Cortex of kidney (tissue), 1 donor: ENCODE measurements at regions not wholly inside any gene's neighbourhood (a gene's known extent, or its start where the extent isn't known, plus 50 kb on each side); places are given as distances from the start of the nearest gene placed in this dataset.

ENCODE experiments used
- DNase-seq: peaks from one replicate; lab custom pipeline; 2025; lab: John Stamatoyannopoulos, UW

GRCh38 chrX:131778269-131779218, 234.7 kb downstream of the OR13H1 start:
- no peak for DNase-seq

GRCh38 chrX:131779306-131779705, 235.4 kb downstream of the OR13H1 start:
- DNase-seq, result no peak

GRCh38 chrX:131779741-131780140, 235.9 kb downstream of the OR13H1 start:
- no peak for DNase-seq

GRCh38 chrX:131782646-131783045, 238.8 kb downstream of the OR13H1 start:
- no peak for DNase-seq

- DNase-seq, result no peak
Observed at GRCh38 chrX:131783555-131784308, 239.4 kb upstream of the STK26 start.

GRCh38 chrX:131789664-131790063, 233.4 kb upstream of the STK26 start:
- no peak for DNase-seq

- no peak for DNase-seq
Observed at GRCh38 chrX:131791608-131792355, 231.3 kb upstream of the STK26 start.

GRCh38 chrX:131792356-131792749, 230.7 kb upstream of the STK26 start:
- no peak for DNase-seq

- DNase-seq, result no peak
Observed at GRCh38 chrX:131792789-131793462, 230.2 kb upstream of the STK26 start.

- no peak for DNase-seq
Observed at GRCh38 chrX:131795442-131796229, 227.5 kb upstream of the STK26 start.

GRCh38 chrX:131801066-131801465, 222.0 kb upstream of the STK26 start:
- no peak for DNase-seq

GRCh38 chrX:131801911-131802310, 221.2 kb upstream of the STK26 start:
- no peak for DNase-seq

- no peak for DNase-seq
Observed at GRCh38 chrX:131802836-131803626, 220.1 kb upstream of the STK26 start.

- DNase-seq, result no peak
Observed at GRCh38 chrX:131812847-131813825, 210.0 kb upstream of the STK26 start.

GRCh38 chrX:131816551-131817136, 206.5 kb upstream of the STK26 start:
- no peak for DNase-seq

- DNase-seq, result no peak
Observed at GRCh38 chrX:131818297-131818936, 204.7 kb upstream of the STK26 start.

- no peak for DNase-seq
Observed at GRCh38 chrX:131821945-131822622, 201.0 kb upstream of the STK26 start.
